ENCODE measurements at regions not wholly inside any gene's neighbourhood (a gene's known extent, or its start where the extent isn't known, plus 50 kb on each side); places are given as distances from the start of the nearest gene placed in this dataset.
"Not testable (repeated sequence)": the region's sequence is repeated elsewhere in the genome, so short reads cannot be mapped to it uniquely, and the experiment has no call there.

DNA sequence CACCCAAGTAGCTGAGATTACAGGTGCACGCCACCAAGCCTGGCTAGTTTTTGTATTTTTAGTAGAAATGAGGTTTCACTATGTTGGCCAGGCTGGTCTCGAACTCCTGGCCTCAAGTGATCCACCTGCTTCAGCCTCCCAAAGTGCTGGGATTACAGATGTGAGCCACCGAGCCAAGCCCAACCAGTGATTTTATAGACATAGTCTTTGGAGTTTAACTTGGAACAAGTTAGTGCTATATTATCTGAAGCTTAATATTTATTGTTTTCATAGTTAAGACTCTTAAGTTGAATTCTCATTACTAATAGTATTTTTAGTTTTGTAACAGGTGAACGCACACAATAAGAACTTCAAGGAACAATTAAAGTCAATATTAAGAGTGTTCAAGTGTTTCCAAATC lies 122.1 kb downstream of the SPAG6 start:
- not testable (repeated sequence) for DNase-seq (ENCODE audit: low read depth)

DNA sequence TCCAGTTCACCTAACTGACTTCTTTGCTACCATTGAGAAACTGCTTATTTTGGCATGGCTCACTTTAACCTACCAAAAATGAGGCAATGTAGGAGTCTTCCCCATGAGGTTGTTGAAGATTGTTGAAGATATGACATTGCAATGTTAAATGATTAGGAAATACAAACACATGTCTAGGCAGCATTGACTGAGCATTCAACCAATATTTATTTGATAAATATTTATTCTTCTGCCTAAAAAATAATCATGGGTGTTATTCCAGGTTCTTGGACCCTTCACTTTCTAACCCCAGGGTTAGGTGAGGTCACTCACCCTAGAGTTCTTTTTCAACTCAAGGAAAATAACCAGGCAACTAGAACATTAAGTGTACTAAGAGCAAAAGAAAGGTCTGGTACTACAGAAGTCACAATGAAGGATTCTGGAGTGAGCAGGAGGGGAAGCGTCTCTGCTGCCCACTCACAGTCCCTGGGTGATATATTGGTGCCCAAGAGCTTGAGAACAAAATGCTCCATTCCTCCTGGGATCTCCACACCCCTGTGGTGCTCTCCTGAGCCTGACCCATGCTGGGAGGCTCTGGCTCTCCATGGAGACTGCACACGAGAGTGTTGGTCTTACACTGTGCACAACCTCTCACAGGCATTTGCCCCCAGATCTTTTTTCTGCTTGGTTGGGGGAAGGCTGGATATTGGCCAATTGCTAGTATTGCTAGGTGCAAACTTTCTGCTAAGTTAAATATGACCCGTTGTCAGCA lies 123.4 kb downstream of the SPAG6 start:
- no peak for DNase-seq (ENCODE audit: low read depth)

DNA sequence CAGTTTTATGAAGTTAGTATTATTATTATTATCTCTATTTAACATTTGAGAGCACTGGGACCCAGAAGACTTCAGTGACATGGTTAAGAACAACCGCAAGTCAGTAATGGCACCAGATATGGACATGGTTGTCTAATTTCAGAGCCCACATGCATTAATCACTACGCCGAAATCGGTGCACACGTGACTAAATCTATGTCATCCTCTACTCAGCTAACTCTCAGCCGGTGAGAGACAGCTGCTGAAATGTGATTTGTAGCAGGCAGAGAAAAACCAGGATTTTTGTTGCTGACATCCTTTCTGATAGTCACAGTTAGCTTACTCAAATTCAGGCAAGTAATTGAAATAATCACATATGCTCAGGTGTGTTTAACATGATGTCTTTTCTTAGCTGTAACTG lies 127.7 kb downstream of the SPAG6 start:
- no peak for DNase-seq (ENCODE audit: low read depth)

DNA sequence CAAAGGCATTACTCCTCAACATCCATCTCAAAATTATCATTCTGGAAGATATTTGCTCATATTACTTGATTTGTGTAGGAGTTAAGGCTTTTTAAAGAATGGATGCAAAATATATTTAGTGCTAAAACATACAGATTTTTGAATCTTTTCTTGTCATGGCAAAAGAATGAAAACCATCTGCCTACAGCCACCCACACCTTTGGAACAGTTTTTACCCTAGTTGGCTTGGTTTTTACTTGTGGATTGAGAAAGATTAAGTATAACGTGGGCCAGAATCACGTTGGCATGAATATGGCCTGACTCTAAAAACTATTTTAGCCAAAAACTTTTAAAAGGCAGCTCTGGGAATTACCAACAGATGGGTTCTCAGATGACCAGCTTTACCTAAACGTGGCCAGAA lies 128.2 kb downstream of the SPAG6 start:
- DNase-seq (ENCODE audit: low read depth) = no peak

DNA sequence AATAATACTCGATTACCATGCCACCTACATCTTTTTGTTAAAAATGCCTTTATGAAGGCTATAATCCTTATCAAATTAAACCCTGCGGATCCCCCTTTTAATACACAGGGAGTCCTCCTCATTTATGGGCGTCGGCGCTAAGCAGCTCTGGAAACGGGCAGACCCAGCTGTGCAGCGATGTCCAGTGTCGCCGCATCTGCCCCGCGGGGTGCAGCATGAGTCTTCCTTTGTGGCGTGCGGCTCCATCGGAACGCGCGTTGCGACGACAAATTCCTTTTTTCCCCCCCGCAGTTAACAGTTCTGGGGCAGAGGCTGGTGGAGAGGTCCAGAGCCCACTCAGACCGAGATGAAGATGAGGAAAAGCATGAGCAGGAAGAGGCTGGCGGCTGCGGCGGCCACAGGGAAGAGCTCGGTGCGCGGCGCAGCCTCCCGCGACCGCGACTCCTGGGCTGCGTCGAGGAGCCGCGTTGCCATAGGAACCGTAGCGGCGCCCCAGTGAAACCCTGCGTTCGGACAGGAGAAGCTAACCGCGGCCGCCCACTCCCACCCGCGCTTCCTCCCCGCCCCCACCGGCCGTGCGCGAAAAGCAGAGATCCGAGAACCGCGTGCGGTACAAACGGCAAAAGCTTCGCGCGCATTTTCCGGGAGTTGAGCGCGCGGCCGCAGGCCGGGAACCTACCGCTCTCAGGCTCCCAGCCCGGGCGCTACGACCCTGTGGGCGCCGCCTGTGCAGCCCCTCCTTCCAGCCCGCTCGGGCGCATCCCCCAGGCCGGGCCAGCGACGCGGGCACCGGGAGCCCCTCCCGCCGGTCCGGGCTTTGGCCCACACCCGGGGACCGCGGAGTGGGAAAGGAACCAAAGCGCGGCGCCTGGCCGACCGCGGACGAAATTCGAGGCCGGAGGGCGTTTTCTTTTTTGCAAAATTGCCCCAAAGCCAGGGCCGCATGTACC lies 130.6 kb downstream of the SPAG6 start:
- no peak for DNase-seq (ENCODE audit: low read depth)

DNA sequence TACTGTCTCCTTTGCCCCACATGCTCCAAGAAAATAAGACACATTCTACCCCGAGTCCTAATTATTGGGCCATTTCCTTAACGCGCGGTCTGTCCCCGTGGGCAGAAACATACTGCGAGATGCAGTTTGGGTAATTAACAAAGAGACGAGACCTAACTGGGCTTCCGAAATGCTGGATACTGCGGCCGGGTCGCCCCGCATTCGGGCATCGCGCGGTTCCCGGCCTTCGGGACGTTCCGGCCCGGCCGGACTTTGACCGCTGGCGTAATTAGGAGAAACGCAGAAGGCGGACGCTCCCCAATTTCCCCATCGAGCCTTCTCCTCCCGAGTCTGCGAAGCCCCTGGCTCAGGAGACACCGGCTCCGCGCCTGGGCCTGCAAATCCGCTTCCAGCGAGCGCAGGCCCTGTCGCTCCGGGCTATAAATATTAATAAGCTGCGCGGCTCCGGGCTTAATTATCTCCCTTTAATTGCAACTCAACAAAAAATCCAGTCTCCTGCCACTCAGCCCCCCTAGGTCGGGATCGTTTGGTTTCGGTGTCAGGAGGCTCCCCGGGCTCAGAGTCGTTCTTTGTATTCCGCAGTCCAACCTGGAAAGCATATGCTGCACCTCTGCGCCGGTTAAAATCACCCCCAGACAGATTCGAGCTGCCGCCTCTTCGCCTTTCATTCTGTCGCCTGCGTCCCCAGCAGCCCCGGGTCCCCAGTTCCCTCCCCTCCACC lies 131.5 kb downstream of the SPAG6 start:
- no peak for DNase-seq (ENCODE audit: low read depth)

DNA sequence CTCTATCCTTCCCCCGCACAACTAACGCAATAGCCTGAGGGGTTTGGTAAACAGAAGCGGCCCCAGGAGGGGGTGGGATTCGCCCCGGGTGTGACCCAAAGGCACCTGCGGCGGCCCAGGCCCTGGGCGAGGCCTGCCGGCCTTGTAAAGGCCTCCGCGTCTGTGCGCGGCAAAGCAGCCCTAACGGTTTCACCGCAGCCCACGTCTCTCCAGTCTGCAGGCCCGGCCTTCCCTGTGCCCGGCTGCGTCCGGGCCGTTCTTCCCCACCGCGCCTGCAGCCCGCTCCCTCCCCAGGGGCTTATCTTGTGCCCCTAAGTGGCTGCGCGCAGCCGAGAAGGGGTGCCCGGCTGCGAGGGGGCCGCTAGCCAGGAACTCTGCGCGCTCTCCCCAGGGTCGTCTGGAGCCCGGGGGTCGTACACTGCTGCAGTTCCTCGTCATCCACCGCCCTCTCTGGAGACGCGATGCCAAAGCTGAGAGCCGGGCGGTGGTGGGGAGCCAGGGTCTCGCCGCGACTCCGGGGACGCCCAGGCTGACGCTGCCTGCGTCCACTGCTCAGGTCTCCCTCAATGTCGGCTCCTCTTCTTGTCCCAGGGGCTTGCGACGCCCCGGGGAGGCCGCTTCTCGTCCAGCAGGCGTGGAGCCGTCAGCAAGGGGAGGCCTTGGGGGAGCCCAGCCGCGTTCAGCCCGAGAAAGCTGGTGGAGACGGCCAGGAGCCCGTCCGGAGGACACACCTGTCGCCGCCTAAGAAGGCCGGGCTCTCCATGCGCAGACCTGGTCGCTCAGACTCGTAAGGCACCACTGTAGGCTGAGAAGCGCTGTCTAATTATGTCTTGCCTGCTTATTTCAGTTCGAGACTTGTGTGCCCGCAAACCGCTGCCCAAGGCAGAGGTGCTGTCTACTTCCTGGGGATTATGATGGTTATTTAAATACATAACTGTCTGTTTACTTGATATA lies 132.3 kb downstream of the SPAG6 start:
- no peak for DNase-seq (ENCODE audit: low read depth)

DNA sequence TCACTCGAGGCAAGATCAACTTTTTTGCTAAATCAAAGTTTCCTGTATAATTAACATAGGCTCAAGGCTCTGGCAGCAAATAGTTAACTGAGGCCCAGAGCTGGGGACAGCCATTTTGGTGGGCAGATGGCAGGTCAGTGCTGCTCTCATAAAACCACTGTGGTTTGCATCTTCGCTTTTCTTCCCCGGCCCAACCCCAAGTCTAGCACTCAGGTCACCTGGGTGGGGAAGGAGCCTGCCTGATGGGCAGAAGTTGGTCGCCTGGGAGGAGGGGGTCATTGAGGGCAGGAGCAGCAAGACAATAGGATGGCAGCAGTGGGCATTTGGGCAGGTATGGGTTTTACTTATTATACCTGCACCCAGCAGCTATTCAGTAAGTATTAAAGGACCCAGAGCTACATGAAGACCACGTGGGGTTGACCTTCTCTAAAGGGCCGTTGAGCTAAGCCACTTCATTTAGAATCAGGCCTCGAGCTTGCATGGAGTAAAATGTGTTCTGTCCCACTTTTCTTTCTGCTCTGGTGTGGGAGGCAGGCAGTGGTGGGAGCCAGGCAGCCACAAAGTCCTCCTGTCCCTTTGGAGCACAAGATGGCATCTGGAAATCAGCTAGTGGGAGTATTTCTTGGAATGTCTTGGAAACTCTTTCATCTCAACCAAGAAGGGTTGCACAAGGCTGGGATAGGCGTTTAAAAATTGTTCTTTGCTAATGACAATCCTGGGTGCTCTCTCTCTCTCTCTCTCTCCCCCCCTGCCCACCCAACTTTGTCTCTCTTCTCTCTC lies 133.4 kb downstream of the SPAG6 start:
- no peak for DNase-seq (ENCODE audit: low read depth)

DNA sequence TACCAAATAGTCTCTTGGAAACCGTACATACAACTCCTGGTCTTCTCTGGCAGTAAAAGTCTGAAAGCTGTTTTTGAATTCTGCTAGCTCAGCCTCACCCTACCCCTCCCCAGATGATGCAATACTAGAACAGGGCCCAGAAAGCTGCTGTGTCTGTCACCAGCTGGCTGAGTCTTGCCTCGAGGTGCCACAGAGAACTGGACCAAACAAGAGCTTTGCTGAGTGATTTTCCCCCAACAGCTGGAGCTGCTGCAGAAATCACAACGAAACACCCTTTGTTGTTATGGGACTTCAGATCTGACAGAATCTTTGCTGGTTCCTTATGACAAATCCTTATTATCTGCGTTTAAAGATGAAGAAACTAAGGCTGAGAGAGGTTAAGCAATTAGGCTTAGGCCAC lies 134.1 kb downstream of the SPAG6 start:
- no peak for DNase-seq (ENCODE audit: low read depth)

DNA sequence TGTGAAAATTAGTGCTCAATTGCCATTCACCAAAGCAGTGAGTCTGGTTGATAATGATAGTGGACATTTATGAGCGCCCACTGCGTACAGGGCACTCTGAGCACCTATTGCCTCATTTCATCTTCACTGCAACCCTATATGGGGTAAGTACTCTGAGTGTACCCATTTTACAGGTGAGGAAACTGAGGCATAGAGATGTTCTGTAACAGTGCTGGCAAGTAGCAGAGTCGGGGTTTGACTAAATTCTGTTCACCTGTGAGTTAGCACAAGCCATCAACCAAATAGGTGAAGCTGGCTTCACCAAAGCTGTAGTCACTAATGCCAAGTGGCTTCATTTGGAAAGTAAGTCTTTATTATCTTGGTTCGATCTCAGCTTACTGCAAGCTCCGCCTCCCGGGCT lies 135.8 kb downstream of the SPAG6 start:
- DNase-seq (ENCODE audit: low read depth) = no peak

DNA sequence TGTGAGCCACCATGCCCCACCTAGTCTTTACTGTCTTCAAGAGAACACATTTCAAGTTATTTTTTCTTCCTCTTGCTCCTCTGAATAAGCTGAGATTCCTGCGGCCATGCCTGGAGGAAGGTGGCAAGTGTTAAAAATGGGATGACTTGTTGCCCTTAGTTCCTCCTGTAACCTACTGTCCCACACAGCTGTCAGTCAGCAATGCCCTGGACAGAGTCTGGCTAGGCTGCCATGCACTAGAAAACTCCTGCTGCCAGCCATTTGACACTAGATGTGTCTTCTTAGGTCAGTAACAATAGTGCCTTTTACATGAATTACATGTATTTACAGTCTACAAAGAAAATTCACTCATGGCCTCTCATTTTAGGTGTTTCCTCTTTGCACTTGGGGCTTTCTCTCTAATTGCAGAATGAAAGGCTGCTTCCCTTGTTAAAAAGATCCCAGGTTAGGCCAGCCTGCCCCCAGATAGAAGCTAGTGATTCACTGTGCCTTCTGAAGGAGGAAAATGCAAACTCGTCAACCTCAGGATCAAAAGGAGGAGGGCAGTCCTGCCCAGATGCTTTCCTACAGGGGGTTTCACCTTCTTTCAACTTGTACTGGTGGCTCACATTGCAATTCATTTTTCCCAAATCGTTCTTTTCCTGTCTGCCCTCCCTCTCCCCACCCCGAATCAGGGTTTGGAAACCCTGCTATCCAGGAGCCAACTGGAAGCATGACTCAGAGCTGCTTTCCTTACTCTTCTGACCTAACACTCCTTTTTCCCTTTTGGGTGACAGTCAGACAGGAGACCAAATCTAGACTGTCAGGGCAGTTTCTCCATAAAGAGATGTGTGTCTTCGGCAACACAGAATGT lies 136.6 kb downstream of the SPAG6 start:
- peak; percentile 21 for DNase-seq (ENCODE audit: low read depth)

DNA sequence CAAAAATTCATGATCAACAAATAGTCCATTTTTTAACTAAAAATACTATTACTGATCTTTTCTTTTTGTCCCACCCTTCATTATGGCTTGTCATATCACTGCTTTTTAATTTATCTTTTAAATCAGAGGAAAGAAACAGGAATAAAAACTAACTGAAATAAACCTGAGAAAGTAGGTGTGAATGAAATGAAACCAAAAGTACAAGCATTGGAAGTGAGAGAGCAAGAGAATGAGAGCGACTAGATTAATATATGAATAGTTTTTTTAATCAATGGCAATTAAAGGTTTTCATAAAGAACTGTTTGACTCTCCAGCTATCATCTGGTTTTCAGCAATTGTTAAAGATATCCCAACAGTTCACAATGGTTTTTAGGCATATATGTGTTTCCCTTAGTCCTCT lies 137.8 kb downstream of the SPAG6 start:
- no peak for DNase-seq (ENCODE audit: low read depth)
